Retinal pigment epithelial cell (primary cell): ENCODE measurements at regions not wholly inside any gene's neighbourhood (a gene's known extent, or its start where the extent isn't known, plus 50 kb on each side); places are given as distances from the start of the nearest gene placed in this dataset.

ENCODE experiments used
- DNase-seq: peaks from one replicate; pipeline ENCODE4 v3.0.0-alpha.2; 2010; ENCODE audit warnings: low read depth
- H3K4me3 ChIP-seq: 2 replicates; pipeline ENCODE4 v1.5.1; 2011; ENCODE audit warnings: mild to moderate bottlenecking, low read length, control low read depth, moderate library complexity
- TF ChIP-seq, protein P1 (sequence below): conservative IDR thresholded peaks from 2 replicates; pipeline ENCODE4 v1.5.1; 2011; ENCODE audit warnings: low read depth, low read length, control low read depth, inconsistent platforms

DNA sequence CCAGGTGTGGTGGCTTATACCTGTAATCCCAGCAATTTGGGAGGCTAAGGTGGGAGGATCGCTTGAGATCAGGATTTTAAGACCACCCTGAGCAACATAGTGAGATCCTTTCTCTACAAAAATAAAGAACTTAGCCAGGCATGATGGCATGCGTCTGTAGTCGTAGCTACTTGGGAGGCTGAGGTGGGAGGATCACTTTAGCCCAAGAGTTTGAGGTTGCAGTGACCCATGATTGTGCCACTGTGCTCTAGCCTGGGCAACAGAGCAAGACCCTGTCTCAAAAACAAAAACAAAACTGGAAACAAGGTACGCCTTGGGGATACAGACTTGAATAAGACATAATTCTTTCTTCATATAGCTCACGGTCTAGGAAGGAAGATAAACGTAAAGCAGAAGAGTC lies 63.1 kb upstream of the GRAMD1B start:
- TF ChIP-seq, protein P1, sequence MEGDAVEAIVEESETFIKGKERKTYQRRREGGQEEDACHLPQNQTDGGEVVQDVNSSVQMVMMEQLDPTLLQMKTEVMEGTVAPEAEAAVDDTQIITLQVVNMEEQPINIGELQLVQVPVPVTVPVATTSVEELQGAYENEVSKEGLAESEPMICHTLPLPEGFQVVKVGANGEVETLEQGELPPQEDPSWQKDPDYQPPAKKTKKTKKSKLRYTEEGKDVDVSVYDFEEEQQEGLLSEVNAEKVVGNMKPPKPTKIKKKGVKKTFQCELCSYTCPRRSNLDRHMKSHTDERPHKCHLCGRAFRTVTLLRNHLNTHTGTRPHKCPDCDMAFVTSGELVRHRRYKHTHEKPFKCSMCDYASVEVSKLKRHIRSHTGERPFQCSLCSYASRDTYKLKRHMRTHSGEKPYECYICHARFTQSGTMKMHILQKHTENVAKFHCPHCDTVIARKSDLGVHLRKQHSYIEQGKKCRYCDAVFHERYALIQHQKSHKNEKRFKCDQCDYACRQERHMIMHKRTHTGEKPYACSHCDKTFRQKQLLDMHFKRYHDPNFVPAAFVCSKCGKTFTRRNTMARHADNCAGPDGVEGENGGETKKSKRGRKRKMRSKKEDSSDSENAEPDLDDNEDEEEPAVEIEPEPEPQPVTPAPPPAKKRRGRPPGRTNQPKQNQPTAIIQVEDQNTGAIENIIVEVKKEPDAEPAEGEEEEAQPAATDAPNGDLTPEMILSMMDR, result no peak
- no peak overlapping the region for H3K4me3 ChIP-seq
- no peak for DNase-seq

DNA sequence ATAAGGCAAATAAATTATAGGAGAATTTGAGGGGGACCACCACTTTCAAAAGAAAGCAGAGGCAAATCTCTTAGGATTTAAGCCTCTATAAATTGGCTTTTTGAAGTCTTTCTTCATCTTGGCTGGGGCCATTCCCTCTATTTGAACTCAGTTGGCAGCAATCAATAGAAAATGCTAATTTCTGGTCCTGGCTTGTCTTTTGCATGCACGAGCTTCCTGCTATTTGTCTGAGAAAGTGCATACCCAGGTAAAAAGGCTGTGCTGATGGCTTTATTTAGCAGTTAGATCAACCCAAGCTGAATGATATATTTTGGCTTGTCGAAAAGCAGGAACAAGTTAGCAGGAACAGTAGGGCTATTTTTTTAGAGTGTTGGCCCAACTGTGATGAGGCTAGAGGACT lies 64.1 kb upstream of the GRAMD1B start:
- no peak overlapping the region for H3K4me3 ChIP-seq
- TF ChIP-seq, protein P1, result no peak
- DNase-seq, result no peak

DNA sequence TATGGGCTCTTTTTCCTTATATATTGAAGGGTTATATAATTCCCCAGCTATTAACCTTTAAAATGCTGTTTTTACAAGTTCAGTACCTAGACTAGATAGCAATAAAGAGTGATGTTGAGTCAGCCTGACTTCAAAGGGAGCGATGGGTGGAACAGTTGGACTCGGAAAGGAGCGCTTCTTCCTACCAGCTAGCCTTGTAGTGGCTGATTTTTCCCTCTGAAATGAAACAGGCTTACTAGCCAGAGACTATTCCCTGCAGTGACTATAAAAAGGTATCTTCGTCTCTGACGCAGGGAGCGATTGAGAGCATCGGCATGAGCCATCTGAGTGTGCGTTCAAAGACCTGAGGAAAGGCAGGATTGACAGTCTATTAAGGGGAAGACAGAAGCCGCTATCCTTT lies 66.0 kb upstream of the GRAMD1B start:
- TF ChIP-seq, protein P1, result no peak
- H3K4me3 ChIP-seq, result no peak overlapping the region
- DNase-seq, result no peak

DNA sequence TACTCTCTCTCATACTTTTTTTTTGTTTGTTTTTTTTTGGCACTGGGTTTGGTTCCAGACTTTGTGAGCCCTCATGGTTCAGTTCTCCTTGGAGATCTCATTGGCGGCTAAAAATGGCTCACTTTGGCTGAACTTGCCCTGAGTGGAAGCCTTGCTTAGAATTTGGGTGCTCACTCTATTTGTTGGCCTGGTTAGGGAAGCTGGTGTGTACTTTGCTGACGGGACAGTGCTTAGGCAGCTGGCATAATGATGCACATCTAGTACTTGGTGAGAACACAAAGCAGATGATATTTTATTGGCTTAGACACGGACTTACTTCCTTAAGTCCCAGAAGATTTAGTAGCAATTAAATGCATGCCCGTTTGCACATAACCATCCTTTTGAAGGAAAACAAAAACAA lies 66.5 kb upstream of the GRAMD1B start:
- no peak for DNase-seq
- TF ChIP-seq, protein P1, result no peak
- H3K4me3 ChIP-seq, result no peak overlapping the region

DNA sequence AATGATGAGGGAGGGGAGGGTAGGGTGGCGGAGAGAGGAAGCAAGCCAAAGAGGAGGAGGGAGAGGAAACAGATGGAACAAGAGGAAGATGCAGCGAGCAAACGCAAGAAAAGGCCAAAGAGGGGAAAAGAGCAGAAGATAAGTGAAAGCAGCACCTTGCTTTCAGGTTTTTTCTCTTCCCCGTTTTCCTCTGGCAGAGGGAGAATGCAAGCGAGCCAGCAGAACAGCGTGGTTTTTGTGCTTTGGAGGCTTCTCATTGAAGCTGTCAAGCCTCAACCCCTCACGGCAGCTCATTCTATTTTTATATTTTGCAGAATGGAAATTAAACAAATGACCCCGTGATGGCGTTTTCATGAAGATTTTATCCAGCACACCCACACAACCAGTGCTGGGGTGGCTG lies 67.1 kb upstream of the GRAMD1B start:
- TF ChIP-seq, protein P1, result no peak
- no peak overlapping the region for H3K4me3 ChIP-seq
- DNase-seq, result no peak

DNA sequence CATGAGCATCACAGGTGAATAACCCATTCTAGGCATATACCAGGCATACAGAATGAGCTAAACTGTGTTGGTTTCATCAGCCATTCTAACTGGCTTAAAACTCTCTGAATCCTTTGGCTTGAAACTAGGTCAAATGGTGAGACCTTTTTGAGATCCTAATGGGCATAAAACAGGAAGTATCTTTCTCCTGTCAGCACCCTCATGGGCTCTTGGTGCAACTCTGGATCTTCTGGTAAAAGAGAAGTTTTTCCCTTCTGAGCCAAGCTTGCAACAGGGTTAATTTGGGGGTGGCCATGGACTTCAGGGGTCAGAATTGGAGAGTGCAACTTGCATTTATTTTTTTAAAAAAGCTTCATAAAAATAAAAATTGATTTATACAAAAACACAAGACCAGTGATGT lies 67.9 kb upstream of the GRAMD1B start:
- no peak for DNase-seq
- TF ChIP-seq, protein P1, result no peak
- H3K4me3 ChIP-seq, result no peak overlapping the region

DNA sequence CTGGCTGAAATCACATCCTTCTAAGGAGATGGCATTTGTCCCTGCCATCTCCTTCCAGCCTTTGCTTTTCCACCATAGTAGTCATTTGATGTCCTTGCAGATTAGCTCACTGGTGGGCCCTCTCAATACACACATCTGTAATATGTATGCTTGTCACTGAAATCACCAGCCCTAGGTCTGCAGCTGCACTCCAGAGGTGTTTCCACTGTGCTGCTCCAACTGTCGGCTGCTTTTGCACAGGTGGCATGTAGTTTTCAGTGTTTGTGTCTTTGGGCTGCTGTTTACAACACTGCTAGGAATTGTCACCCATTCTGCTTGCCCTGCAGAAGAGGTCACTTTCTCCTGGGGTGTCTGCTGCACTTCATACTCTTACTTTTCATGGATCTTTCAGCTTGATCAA lies 69.0 kb upstream of the GRAMD1B start:
- no peak overlapping the region for H3K4me3 ChIP-seq
- DNase-seq, result no peak
- TF ChIP-seq, protein P1, result no peak
